Upper lobe of left lung (tissue), 4 donors: ENCODE measurements at regions not wholly inside any gene's neighbourhood (a gene's known extent, or its start where the extent isn't known, plus 50 kb on each side); places are given as distances from the start of the nearest gene placed in this dataset.

Experiments
- EP300 ChIP-seq, 4 donors: sonication (generic); formaldehyde crosslinking; IDR thresholded peaks; one replicate each; pipeline ENCODE4 v1.5.1; 2017; ENCODE audit warnings: antibody characterized with exemption in 4 of 4, control low read depth in 2 of 4
- POLR2A ChIP-seq, 4 donors: fragments of 450-650 bp; IDR thresholded peaks; one replicate each; pipeline ENCODE4 v1.5.1; 2016 to 2017; ENCODE audit warnings: antibody characterized with exemption in 4 of 4, mild to moderate bottlenecking in 2 of 4
- TF ChIP-seq, protein P1 (sequence below), 6 experiments: fragments of 450-650 bp in 4 of 6; fragments of 200-600 bp in 2 of 6; sonication (generic) in 2 of 6; IDR thresholded peaks; one replicate each; pipeline ENCODE4 v1.5.1; 2016 to 2019; ENCODE audit warnings: antibody characterized with exemption in 6 of 6

DNA sequence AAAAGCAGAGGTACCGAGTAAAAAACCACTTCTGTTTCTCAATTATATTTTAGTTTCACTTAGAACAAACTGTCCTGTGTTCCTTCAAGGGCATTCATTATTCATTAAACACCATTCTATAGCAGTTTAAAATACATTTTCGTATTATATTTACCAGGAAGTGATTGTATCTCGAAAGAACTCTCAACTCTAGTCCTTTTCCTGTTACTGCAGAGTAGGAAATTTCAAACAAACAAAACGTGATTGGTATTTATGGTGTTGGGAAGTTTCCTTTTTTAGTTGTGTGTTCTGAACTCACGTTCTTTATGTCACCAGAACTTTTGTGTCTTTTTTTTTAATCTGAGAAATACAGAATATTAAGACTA is 139.5 kb upstream of the BTBD3 start:
- TF ChIP-seq, protein P1, sequence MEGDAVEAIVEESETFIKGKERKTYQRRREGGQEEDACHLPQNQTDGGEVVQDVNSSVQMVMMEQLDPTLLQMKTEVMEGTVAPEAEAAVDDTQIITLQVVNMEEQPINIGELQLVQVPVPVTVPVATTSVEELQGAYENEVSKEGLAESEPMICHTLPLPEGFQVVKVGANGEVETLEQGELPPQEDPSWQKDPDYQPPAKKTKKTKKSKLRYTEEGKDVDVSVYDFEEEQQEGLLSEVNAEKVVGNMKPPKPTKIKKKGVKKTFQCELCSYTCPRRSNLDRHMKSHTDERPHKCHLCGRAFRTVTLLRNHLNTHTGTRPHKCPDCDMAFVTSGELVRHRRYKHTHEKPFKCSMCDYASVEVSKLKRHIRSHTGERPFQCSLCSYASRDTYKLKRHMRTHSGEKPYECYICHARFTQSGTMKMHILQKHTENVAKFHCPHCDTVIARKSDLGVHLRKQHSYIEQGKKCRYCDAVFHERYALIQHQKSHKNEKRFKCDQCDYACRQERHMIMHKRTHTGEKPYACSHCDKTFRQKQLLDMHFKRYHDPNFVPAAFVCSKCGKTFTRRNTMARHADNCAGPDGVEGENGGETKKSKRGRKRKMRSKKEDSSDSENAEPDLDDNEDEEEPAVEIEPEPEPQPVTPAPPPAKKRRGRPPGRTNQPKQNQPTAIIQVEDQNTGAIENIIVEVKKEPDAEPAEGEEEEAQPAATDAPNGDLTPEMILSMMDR (IDR thresholded peaks at IDR 0.05), result no peak
- TF ChIP-seq POLR2A (IDR thresholded peaks at IDR 0.05) (no peak), EP300 (IDR thresholded peaks at IDR 0.05) (no peak)
